ENCODE measurements at regions not wholly inside any gene's neighbourhood (a gene's known extent, or its start where the extent isn't known, plus 50 kb on each side); places are given as distances from the start of the nearest gene placed in this dataset.

- TF ChIP-seq POLR2AphosphoS5 (IDR thresholded peaks at IDR 0.05; ENCODE audit: low read depth, low read length) (no peak), POLR2A (IDR thresholded peaks at IDR 0.05; ENCODE audit: low read depth, low read length) (no peak), TAF1 (IDR thresholded peaks at IDR 0.05; ENCODE audit: low read depth, low read length) (no peak)
Measured at GRCh38 chr4:157702831-157703230, 470.0 kb downstream of the GASK1B start.
